Upper lobe of right lung (tissue), 1 donor: ENCODE measurements at regions not wholly inside any gene's neighbourhood (a gene's known extent, or its start where the extent isn't known, plus 50 kb on each side); places are given as distances from the start of the nearest gene placed in this dataset.

ENCODE experiments used
- ATAC-seq: fragments of 200-7000 bp; cut with Tn5 transposase; one replicate; pipeline ENCODE4 v1.9.1; 2020; ENCODE audit warnings: mild to moderate bottlenecking, moderate library complexity
- DNase-seq: peaks from one replicate; pipeline ENCODE4 v3.0.0-alpha.2; 2020
- H3K27ac ChIP-seq: fragments of 200-600 bp; one replicate; pipeline ENCODE4 v1.8.0; 2022
- H3K27me3 ChIP-seq: fragments of 200-600 bp; one replicate; pipeline ENCODE4 v1.8.0; 2022; ENCODE audit warnings: mild to moderate bottlenecking
- H3K36me3 ChIP-seq: fragments of 200-600 bp; one replicate; pipeline ENCODE4 v1.8.0; 2022
- H3K4me1 ChIP-seq: fragments of 200-600 bp; one replicate; pipeline ENCODE4 v1.8.0; 2022
- H3K4me3 ChIP-seq: fragments of 200-600 bp; one replicate; pipeline ENCODE4 v1.8.0; 2022; ENCODE audit warnings: mild to moderate bottlenecking
- H3K9me3 ChIP-seq: fragments of 200-600 bp; one replicate; pipeline ENCODE4 v1.8.0; 2022
- intact Hi-C: fragments of 100-400 bp; cut with DNase I; formaldehyde crosslinking; loops from one replicate; pipeline ENCODE4 v1.11.0; 2022
- TF ChIP-seq, protein P1 (sequence below): fragments of 200-600 bp; IDR thresholded peaks from one replicate; pipeline ENCODE4 v1.8.0; 2022; ENCODE audit warnings: antibody characterized with exemption
- donor health status: DM: no; HTN: yes; CAD: no; lungs with severe emphysema.

DNA sequence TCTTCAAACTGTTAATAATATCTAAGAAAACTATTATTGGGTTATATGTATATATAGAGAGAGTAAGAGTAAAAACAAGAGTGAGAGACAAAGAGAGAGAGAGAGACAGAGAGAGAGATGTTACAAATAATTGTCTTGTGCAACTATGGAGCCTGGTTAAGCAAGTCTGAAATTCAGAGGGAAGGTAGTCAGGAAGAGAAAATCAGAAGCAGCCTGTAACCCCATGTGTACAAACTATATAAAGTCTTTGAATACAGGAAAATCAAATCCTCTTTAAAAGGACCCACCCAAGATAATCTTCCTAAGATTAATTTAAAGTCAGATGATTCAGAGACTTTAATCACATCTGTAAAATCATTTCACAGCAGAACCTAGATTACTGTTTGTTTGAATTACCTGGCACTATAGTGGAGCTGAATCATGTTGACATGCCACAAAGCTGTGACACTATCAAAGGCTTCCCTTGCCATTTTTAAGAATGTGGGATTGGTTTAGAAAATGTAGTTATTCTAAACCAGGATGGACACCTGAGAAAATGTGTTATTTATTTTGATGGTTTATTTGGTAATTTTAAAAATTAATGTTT is 301.7 kb upstream of the FSIP2 start:
- Histone ChIP-seq H3K27me3 (no peaks in the 10 kb centered on the region), H3K36me3 (no peaks in the 10 kb centered on the region), H3K4me3 (no peak overlapping the region), H3K4me1 (no peaks in the 10 kb centered on the region), H3K9me3 (no peaks in the 10 kb centered on the region), H3K27ac (no peak overlapping the region)
- intact Hi-C loops, result no loop called here
- DNase-seq (no peak), ATAC-seq (no peak)
- TF ChIP-seq, protein P1, sequence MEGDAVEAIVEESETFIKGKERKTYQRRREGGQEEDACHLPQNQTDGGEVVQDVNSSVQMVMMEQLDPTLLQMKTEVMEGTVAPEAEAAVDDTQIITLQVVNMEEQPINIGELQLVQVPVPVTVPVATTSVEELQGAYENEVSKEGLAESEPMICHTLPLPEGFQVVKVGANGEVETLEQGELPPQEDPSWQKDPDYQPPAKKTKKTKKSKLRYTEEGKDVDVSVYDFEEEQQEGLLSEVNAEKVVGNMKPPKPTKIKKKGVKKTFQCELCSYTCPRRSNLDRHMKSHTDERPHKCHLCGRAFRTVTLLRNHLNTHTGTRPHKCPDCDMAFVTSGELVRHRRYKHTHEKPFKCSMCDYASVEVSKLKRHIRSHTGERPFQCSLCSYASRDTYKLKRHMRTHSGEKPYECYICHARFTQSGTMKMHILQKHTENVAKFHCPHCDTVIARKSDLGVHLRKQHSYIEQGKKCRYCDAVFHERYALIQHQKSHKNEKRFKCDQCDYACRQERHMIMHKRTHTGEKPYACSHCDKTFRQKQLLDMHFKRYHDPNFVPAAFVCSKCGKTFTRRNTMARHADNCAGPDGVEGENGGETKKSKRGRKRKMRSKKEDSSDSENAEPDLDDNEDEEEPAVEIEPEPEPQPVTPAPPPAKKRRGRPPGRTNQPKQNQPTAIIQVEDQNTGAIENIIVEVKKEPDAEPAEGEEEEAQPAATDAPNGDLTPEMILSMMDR, result no peak

- Histone ChIP-seq H3K27ac (no peak overlapping the region), H3K27me3 (no peaks in the 10 kb centered on the region), H3K4me3 (no peak overlapping the region), H3K4me1 (no peaks in the 10 kb centered on the region), H3K36me3 (no peaks in the 10 kb centered on the region), H3K9me3 (no peaks in the 10 kb centered on the region)
- TF ChIP-seq, protein P1, result no peak
- ATAC-seq, result no peak
- intact Hi-C loops, result no loop called here
- DNase-seq, result no peak
Observed at GRCh38 chr2:185441486-185442005, 297.1 kb upstream of the FSIP2 start.

DNA sequence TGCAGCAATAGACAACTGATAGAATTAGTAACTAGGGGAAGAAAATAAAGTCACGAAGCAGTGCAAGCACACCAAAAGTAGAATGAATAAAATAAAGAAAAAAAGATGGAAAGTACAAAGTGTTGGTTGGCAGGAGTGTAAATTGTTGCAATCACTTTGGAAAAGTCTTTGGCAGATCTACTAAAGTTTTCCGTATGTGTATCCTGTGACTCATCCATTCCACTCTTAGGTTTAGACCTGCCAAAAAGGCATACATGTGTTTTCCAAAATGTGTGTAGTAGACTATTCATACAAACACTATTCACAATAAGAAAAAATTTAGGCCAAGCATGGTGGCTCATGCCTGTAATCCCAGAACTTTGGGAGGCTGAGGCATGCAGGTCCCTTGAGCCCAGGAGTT is 282.1 kb upstream of the FSIP2 start:
- DNase-seq (no peak), ATAC-seq (no peak)
- H3K4me1 ChIP-seq, result no peaks in the 10 kb centered on the region
- no peaks in the 10 kb centered on the region for H3K27me3 ChIP-seq
- TF ChIP-seq, protein P1, result no peak
- H3K27ac ChIP-seq, result no peak overlapping the region
- no peaks in the 10 kb centered on the region for H3K36me3 ChIP-seq
- no peaks in the 10 kb centered on the region for H3K9me3 ChIP-seq
- no peak overlapping the region for H3K4me3 ChIP-seq
- intact Hi-C loops, result no loop called here

- Histone ChIP-seq H3K9me3 (no peaks in the 10 kb centered on the region), H3K27ac (no peak overlapping the region), H3K4me1 (no peaks in the 10 kb centered on the region), H3K4me3 (no peak overlapping the region), H3K27me3 (no peaks in the 10 kb centered on the region), H3K36me3 (no peaks in the 10 kb centered on the region)
- no peak for DNase-seq
- intact Hi-C loops, result no loop called here
- no peak for ATAC-seq
- TF ChIP-seq, protein P1, result no peak
Observed at GRCh38 chr2:185463481-185463880, 275.1 kb upstream of the FSIP2 start.

GRCh38 chr2:185466915-185467314 is 271.7 kb upstream of the FSIP2 start:
- H3K27me3 ChIP-seq, result no peaks in the 10 kb centered on the region

More at GRCh38 chr2:185466915-185467314, 271.7 kb upstream of the FSIP2 start:
- no peak for DNase-seq
- Histone ChIP-seq H3K27ac (no peak overlapping the region), H3K9me3 (no peaks in the 10 kb centered on the region), H3K4me1 (no peaks in the 10 kb centered on the region), H3K36me3 (no peaks in the 10 kb centered on the region), H3K4me3 (no peak overlapping the region)
- intact Hi-C loops, result no loop called here
- TF ChIP-seq, protein P1, result no peak
- ATAC-seq, result no peak
